Aorta (tissue), 5 donors: ENCODE measurements at regions not wholly inside any gene's neighbourhood (a gene's known extent, or its start where the extent isn't known, plus 50 kb on each side); places are given as distances from the start of the nearest gene placed in this dataset.

ENCODE experiments used
- ATAC-seq: fragments of 200-7000 bp; cut with Tn5 transposase; one replicate; pipeline ENCODE4 v1.9.1; 2022; ENCODE audit warnings: moderate library complexity; ENCODE audit not compliant: low FRiP score
- DNase-seq, 2 donors: peaks; one replicate each; pipeline ENCODE4 v3.0.0-alpha.2; 2020
- H3K27ac ChIP-seq, 2 donors: one replicate each; pipeline ENCODE4 v1.5.1; 2013; ENCODE audit warnings: low read length in 2 of 2, mild to moderate bottlenecking in 2 of 2, moderate library complexity in 2 of 2, control low read depth in 1 of 2, inconsistent platforms in 1 of 2, low read depth in 1 of 2
- H3K27me3 ChIP-seq, 2 donors: one replicate each; pipeline ENCODE4 v1.6.1; 2013; ENCODE audit warnings: control low read depth in 1 of 2, low read length in 1 of 2, mild to moderate bottlenecking in 1 of 2, moderate library complexity in 1 of 2; ENCODE audit not compliant: insufficient read depth in 2 of 2, control insufficient read depth in 1 of 2
- H3K36me3 ChIP-seq, 2 donors: one replicate each; pipeline ENCODE4 v1.6.1; 2013; ENCODE audit warnings: control low read depth in 1 of 2, low read length in 1 of 2, mild to moderate bottlenecking in 1 of 2; ENCODE audit not compliant: insufficient read depth in 2 of 2, control insufficient read depth in 1 of 2
- H3K4me1 ChIP-seq, 2 donors: one replicate each; pipeline ENCODE4 v1.6.1; 2013; ENCODE audit warnings: low read length in 2 of 2, control low read depth in 1 of 2, mild to moderate bottlenecking in 1 of 2, moderate library complexity in 1 of 2; ENCODE audit not compliant: insufficient read depth in 2 of 2, control insufficient read depth in 1 of 2
- H3K4me3 ChIP-seq, 2 donors: one replicate each; pipeline ENCODE4 v1.5.1; 2013; ENCODE audit warnings: low read length in 2 of 2, control low read depth in 1 of 2, mild to moderate bottlenecking in 1 of 2
- H3K9me3 ChIP-seq: one replicate; pipeline ENCODE4 v1.6.1; 2013; ENCODE audit warnings: mild to moderate bottlenecking, low read length; ENCODE audit not compliant: control insufficient read depth
- WGBS, 2 donors: extraction: QIAGEN DNeasy Blood & Tissue Kit; methylation state at CpG; one replicate each; pipeline ENCODE4 v1.1.7; 2013; 5-methylcytosine and 5-hydroxymethylcytosine counted together
- intact Hi-C, 2 donors: fragments of 100-400 bp; cut with DNase I; formaldehyde crosslinking; loops; one replicate each; pipeline versions ENCODE4 v1.14.2 to v1.15.0; 2022
- donor health status: healthy with polysubstance abuse.
- donor health status: Bipolar disorder and iron deficiency.
- donor health status: DM: no; HTN: no; CAD: no.
- donor health status: DM: no; HTN: no; CAD: no.
- donor health status: DM: yes; HTN: yes; CAD: no.

DNA sequence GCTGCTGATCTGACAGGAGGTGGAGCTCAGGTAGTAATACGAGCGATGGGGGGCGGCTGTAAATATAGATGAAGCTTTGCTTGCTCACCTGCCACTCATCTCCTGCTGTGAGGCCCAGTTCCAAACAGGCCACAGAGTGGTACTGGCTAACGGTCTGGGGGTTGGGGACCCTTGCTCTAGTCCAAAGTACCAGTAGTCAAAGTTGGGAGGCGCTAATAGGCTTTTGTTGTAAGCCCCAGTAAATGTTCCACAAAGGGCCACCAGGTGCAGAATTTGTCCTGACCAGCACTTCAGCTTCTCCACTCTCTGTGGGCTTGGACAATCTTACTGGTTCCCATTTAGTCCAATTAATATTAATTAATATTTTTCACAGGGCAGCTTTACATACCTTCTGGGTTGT, 206.6 kb downstream of the ACTR3B start:
- intact Hi-C loops = no loop called here
- H3K27me3 ChIP-seq = no peaks in the 10 kb centered on the region
- WGBS, 2 donors = 80 to 88% methylated on average over 5 of the region's 5 CpGs

DNA sequence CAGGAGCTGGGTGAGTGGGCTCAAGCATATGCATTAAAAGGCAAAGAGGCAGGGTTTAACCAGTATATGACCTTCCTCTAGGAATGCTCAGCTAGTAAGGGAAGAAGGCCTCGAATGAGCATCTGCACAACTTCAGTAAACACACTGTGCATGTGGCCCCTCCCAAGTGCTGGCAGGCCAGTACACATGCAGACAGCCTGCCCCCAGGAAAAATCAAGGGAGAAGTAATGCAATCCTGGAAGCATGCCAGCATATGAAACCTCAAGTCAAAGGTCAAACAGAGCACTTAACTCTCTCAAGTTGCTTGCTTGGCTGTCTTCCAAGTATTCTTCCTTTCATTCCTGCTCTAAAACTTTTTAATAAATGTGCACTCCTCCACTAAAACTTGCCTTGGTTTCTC, 208.4 kb downstream of the ACTR3B start:
- H3K4me1 ChIP-seq = no peaks in the 10 kb centered on the region
- H3K27ac ChIP-seq = no peak overlapping the region
- no peaks in the 10 kb centered on the region for H3K36me3 ChIP-seq
- no peaks in the 10 kb centered on the region for H3K27me3 ChIP-seq
- no peak for DNase-seq
- WGBS, 2 donors = 61 to 71% methylated on average over 1 of the region's 1 CpG
- no peak for ATAC-seq
- intact Hi-C loops = no loop called here
- H3K9me3 ChIP-seq = peaks cover 7% of the 10 kb centered on the region
- H3K4me3 ChIP-seq = no peak overlapping the region

More for the DNA sequence above, 206.6 kb downstream of the ACTR3B start:
- DNase-seq = no peak
- H3K36me3 ChIP-seq = no peaks in the 10 kb centered on the region
- H3K27ac ChIP-seq = no peak overlapping the region
- no peak for ATAC-seq
- H3K9me3 ChIP-seq = peaks cover 7% of the 10 kb centered on the region
- no peaks in the 10 kb centered on the region for H3K4me1 ChIP-seq
- H3K4me3 ChIP-seq = no peak overlapping the region

DNA sequence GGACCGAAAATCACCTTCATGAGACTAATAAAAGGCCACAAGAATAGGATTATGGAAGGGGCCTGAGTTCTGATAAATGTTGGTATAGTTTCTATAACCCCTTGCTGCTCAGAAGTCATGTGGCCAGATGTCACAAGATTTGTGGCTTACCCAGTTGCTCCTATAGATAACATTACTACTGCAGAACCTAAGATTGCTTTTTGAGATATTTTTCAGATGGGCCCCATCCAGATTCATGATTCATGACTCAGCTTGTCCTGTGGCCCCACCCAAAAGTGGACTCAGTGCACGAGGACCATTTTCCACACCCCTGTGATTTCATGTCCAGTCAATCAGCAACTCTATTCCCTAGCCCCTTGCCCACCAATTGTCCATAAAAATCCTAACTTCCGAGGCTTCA, 209.0 kb downstream of the ACTR3B start:
- H3K27ac ChIP-seq = no peak overlapping the region
- H3K4me3 ChIP-seq = no peak overlapping the region
- H3K9me3 ChIP-seq = peaks cover 7% of the 10 kb centered on the region
- 67 to 74% methylated on average over 3 of the region's 3 CpGs for WGBS, 2 donors
- no peaks in the 10 kb centered on the region for H3K4me1 ChIP-seq
- H3K36me3 ChIP-seq = no peaks in the 10 kb centered on the region
- intact Hi-C loops = no loop called here
- ATAC-seq (no peak), DNase-seq (no peak)
- H3K27me3 ChIP-seq = no peaks in the 10 kb centered on the region

DNA sequence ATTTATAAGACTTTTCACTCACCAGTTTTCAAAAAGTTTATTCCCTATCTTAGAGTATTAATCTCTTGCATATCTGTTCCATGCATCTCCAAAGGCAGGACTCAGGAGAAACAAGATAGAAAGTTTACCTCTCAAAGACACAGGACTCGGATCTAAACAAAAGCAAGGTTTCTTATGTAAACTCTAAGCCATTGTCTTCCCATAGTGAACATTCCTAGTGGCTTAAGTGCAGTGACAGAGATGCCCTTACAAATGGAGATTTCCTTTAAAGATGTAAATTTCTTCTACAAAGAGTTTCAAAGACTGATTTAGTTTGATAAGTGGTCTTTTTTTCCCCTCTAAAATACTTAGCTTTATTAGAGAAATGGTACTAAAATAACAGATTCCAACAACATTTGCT, 209.8 kb downstream of the ACTR3B start:
- Histone ChIP-seq H3K9me3 (peaks cover 7% of the 10 kb centered on the region), H3K27me3 (no peaks in the 10 kb centered on the region), H3K4me1 (no peaks in the 10 kb centered on the region), H3K27ac (no peak overlapping the region), H3K4me3 (no peak overlapping the region), H3K36me3 (no peaks in the 10 kb centered on the region)
- WGBS, 2 donors = 22 to 33% methylated on average over 1 of the region's 1 CpG
- ATAC-seq (no peak), DNase-seq (no peak)
- intact Hi-C loops = no loop called here

DNA sequence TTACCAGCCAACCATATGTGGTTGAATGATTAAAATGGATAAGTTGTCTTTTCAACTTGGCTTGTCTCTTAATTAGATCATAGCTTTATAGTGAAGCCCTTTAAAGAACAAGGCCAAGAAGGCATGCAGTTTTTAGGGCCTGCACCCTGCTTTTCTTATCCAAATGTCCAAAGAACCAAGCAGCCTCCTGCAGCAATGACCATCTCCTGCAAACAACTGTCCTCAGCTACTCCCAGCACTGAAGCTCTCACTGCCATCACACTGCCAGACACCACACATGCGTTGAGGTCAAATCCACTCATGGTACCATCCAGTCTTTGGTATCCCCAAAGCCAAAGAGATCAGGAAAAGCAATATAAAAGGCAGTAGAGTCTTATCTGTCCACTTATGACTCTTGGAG, 210.3 kb downstream of the ACTR3B start:
- H3K27me3 ChIP-seq = no peaks in the 10 kb centered on the region
- H3K36me3 ChIP-seq = no peaks in the 10 kb centered on the region
- 52 to 54% methylated on average over 1 of the region's 1 CpG for WGBS, 2 donors
- H3K4me3 ChIP-seq = no peak overlapping the region
- intact Hi-C loops = no loop called here
- no peaks in the 10 kb centered on the region for H3K4me1 ChIP-seq
- ATAC-seq (no peak), DNase-seq (no peak)
- peaks cover 7% of the 10 kb centered on the region for H3K9me3 ChIP-seq
- H3K27ac ChIP-seq = no peak overlapping the region

DNA sequence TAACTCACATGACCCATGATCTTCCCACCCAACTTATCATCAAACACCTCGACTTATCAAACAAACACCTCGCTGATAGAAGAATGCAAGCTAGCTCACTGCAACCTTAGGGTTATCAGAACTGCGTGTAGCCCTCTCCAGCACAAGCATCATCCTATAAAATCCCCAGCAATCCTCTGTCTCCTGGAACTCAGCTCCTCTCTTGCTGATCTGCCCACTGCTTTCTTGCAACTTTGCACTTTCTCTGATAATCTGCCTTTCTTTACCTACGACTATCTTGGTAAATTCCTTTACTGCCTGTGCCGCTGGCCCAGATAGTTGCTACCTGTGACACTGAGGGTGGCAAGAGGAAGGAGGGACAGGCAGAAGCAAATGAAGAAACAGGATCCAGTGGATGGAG, 210.9 kb downstream of the ACTR3B start:
- H3K36me3 ChIP-seq = no peaks in the 10 kb centered on the region
- peaks cover 7% of the 10 kb centered on the region for H3K9me3 ChIP-seq
- DNase-seq = no peak
- no peaks in the 10 kb centered on the region for H3K27me3 ChIP-seq
- no peak overlapping the region for H3K27ac ChIP-seq
- no peak for ATAC-seq
- WGBS, 2 donors = 84 to 86% methylated on average over 5 of the region's 5 CpGs
- intact Hi-C loops = no loop called here
- no peak overlapping the region for H3K4me3 ChIP-seq
- no peaks in the 10 kb centered on the region for H3K4me1 ChIP-seq

DNA sequence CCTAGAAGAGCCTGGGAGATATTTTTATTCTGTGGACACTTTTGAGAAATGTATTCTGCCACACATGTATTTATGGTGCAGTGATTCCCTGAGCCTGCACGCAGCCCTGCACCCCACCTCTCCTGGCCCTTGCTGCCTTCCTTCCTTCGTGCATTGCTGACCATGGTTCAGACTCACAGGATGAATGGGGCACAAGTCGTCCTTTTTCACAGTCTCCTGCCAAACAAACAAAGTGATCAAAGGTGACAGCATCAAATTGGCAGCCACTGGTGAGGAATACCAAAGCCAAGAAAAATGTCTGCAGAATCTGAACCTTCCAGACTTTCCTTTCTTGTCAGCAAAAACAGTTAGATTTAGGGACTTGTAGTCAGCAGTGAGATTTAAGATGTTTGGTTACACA, 215.0 kb downstream of the ACTR3B start:
- DNase-seq = no peak
- no peak overlapping the region for H3K4me3 ChIP-seq
- H3K9me3 ChIP-seq = peaks cover 1% of the 10 kb centered on the region
- ATAC-seq = no peak
- no peaks in the 10 kb centered on the region for H3K4me1 ChIP-seq
- no peaks in the 10 kb centered on the region for H3K27me3 ChIP-seq
- no peak overlapping the region for H3K27ac ChIP-seq
- no peaks in the 10 kb centered on the region for H3K36me3 ChIP-seq
- intact Hi-C loops = no loop called here
- 1 to 2% methylated on average over 3 of the region's 3 CpGs for WGBS, 2 donors

DNA sequence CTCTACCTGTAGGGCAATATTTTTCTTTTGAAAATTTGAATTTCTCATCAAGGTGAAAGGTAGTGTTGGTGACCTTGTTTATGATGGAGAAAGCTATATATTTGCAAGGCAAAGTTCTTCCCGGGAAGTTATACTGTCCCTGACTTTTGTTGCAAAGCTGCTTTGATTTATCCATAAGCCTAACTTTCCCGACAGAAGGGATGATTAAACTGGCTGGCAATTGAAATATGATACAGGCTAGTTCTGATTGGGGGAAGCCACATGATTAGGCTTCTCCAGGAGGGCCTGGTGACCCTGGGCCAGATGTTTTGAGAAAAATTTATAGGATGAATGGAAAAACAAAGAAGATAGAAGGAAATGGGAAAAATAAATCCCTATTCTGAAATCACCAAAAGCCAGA, 215.5 kb downstream of the ACTR3B start:
- H3K4me3 ChIP-seq = no peak overlapping the region
- intact Hi-C loops = no loop called here
- DNase-seq (no peak), ATAC-seq (no peak)
- no peaks in the 10 kb centered on the region for H3K36me3 ChIP-seq
- H3K9me3 ChIP-seq = no peaks in the 10 kb centered on the region
- no peak overlapping the region for H3K27ac ChIP-seq
- 3 to 8% methylated on average over 2 of the region's 2 CpGs for WGBS, 2 donors
- no peaks in the 10 kb centered on the region for H3K4me1 ChIP-seq
- no peaks in the 10 kb centered on the region for H3K27me3 ChIP-seq

DNA sequence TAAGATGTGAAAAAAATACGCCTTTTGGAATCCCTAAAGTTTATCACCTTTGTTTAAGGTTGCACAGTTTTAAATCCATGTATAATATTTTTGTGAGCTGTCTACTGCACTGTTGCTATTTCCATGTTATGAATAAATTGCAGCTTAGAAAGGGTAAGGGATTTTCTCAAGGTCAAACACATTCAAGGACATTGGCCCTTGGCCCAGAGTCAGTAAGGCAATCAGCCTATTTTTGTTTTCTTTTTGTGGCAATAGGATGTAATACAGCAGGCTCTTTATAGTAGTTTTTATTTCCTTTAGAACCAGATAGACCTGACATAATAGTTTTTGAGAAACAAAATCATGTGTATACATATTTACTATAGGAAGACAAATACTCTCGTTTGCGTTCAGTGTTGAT, 219.8 kb downstream of the ACTR3B start:
- intact Hi-C loops = no loop called here

More for the DNA sequence above, 219.8 kb downstream of the ACTR3B start:
- Histone ChIP-seq H3K4me1 (peaks cover 0 to 2% of the 10 kb centered on the region in 2 donors), H3K27ac (no peak overlapping the region), H3K4me3 (no peak overlapping the region), H3K9me3 (no peaks in the 10 kb centered on the region), H3K27me3 (no peaks in the 10 kb centered on the region), H3K36me3 (no peaks in the 10 kb centered on the region)
- ATAC-seq (no peak), DNase-seq (no peak)
- 87% methylated on average over 3 of the region's 3 CpGs for WGBS, 2 donors
